IMR-90 (cell line): ENCODE measurements at regions not wholly inside any gene's neighbourhood (a gene's known extent, or its start where the extent isn't known, plus 50 kb on each side); places are given as distances from the start of the nearest gene placed in this dataset.

Experiments
- ATAC-seq: fragments of 200-7000 bp; cut with Tn5 transposase; 2 replicates; pipeline ENCODE4 v1.9.1; 2020; ENCODE audit warnings: low read depth, mild to moderate bottlenecking, moderate library complexity
- BruUV-seq: library from RNA; stranded (reverse); fragments of 400-500 nt; replicated peaks from 2 replicates; lab custom pipeline; 2021; lab: Mats Ljungman, UMichigan
- CTCF ChIA-PET: fragments of 300-600 bp; formaldehyde crosslinking; extraction: SDS; loops from one replicate; lab custom pipeline; 2021; ENCODE audit warnings: antibody characterized with exemption; lab: Yijun Ruan, JAX
- POLR2A ChIA-PET: fragments of 300-600 bp; sonication (Branson Sonifier 250); formaldehyde crosslinking; loops from one replicate; lab custom pipeline; 2022; ENCODE audit warnings: antibody characterized with exemption; ENCODE audit not compliant: unreplicated experiment; lab: Charles Lee
- DNase-seq: peaks from one replicate; pipeline ENCODE4 v3.0.0; 2013
- H2AFZ ChIP-seq: replicated peaks from 2 replicates; pipeline ENCODE3; 2013; ENCODE audit warnings: low read length, mild to moderate bottlenecking; ENCODE audit not compliant: poor library complexity
- H2AK5ac ChIP-seq: 2 replicates; pipeline ENCODE4 v1.6.1; 2013; ENCODE audit warnings: low read depth, low read length, inconsistent platforms
- H2AK9ac ChIP-seq: replicated peaks from 2 replicates; pipeline ENCODE3; 2013; ENCODE audit warnings: mild to moderate bottlenecking, low read depth, low read length, moderate library complexity; ENCODE audit not compliant: poor library complexity
- H2BK120ac ChIP-seq: 2 replicates; pipeline ENCODE4 v1.6.1; 2013; ENCODE audit warnings: low read depth, low read length, inconsistent platforms
- H2BK15ac ChIP-seq: 3 replicates; pipeline ENCODE4 v1.6.1; 2013; ENCODE audit warnings: low read depth, low read length, inconsistent platforms
- H2BK20ac ChIP-seq: 2 replicates; pipeline ENCODE4 v1.6.1; 2013; ENCODE audit warnings: low read depth, mild to moderate bottlenecking, inconsistent platforms, low read length, moderate library complexity
- H2BK5ac ChIP-seq: 2 replicates; pipeline ENCODE4 v1.6.1; 2013; ENCODE audit warnings: mild to moderate bottlenecking, low read depth, low read length, inconsistent platforms; ENCODE audit not compliant: poor library complexity, severe bottlenecking
- H3K14ac ChIP-seq: replicated peaks from 2 replicates; pipeline ENCODE4 v1.6.1; 2013; ENCODE audit warnings: low read depth, low read length, inconsistent platforms
- H3K18ac ChIP-seq: 2 replicates; pipeline ENCODE4 v1.6.1; 2013; ENCODE audit warnings: low read depth, low read length, control low read depth
- H3K23ac ChIP-seq: 2 replicates; pipeline ENCODE4 v1.6.1; 2013; ENCODE audit warnings: low read depth, low read length, inconsistent platforms
- H3K27ac ChIP-seq: 2 replicates; pipeline ENCODE4 v1.5.1; 2013; ENCODE audit warnings: mild to moderate bottlenecking, control low read depth, low read length; ENCODE audit not compliant: insufficient read depth
- H3K27me3 ChIP-seq: 2 replicates; pipeline ENCODE4 v1.6.1; 2013; ENCODE audit warnings: low read length; ENCODE audit not compliant: control insufficient read depth, insufficient read depth
- H3K36me3 ChIP-seq: 2 replicates; pipeline ENCODE4 v1.6.1; 2013; ENCODE audit warnings: low read length, mixed read lengths; ENCODE audit not compliant: control insufficient read depth, insufficient read depth
- H3K4ac ChIP-seq: 2 replicates; pipeline ENCODE4 v1.6.1; 2013; ENCODE audit warnings: low read depth, low read length, inconsistent platforms
- H3K4me1 ChIP-seq: 2 replicates; pipeline ENCODE4 v1.6.1; 2013; ENCODE audit warnings: low read length, mixed read lengths; ENCODE audit not compliant: control insufficient read depth, insufficient read depth
- H3K4me2 ChIP-seq: 2 replicates; pipeline ENCODE4 v1.6.1; 2013; ENCODE audit warnings: low read depth, mild to moderate bottlenecking, control low read depth, low read length, moderate library complexity
- H3K4me3 ChIP-seq: 2 replicates; pipeline ENCODE4 v1.5.1; 2013; ENCODE audit warnings: low read depth, mild to moderate bottlenecking, control low read depth, low read length, moderate library complexity; ENCODE audit not compliant: insufficient read depth
- H3K56ac ChIP-seq: 2 replicates; pipeline ENCODE4 v1.6.1; 2013; ENCODE audit warnings: low read length, inconsistent platforms; ENCODE audit not compliant: insufficient read depth; ENCODE audit errors: extremely low read depth
- H3K79me1 ChIP-seq, 2 experiments: 2 replicates each; pipeline ENCODE4 v1.6.1; 2013; ENCODE audit warnings: low read length in 2 of 2, inconsistent platforms in 1 of 2, low read depth in 1 of 2
- H3K9ac ChIP-seq: 2 replicates; pipeline ENCODE4 v1.6.1; 2013; ENCODE audit warnings: low read depth, low read length, control low read depth
- H3K9me1 ChIP-seq: 2 replicates; pipeline ENCODE4 v1.6.1; 2013; ENCODE audit warnings: low read length, inconsistent platforms; ENCODE audit not compliant: insufficient read depth
- H3K9me3 ChIP-seq: 2 replicates; pipeline ENCODE4 v1.6.1; 2013; ENCODE audit warnings: low read length; ENCODE audit not compliant: control insufficient read depth, insufficient read depth
- H4K20me1 ChIP-seq: 2 replicates; pipeline ENCODE4 v1.6.1; 2013; ENCODE audit warnings: low read length, inconsistent platforms; ENCODE audit not compliant: insufficient read depth
- H4K5ac ChIP-seq: 2 replicates; pipeline ENCODE4 v1.6.1; 2013; ENCODE audit warnings: mild to moderate bottlenecking, low read depth, low read length, control low read depth
- H4K8ac ChIP-seq, 2 experiments: 2 replicates each; pipeline ENCODE4 v1.6.1; 2013; ENCODE audit warnings: low read depth in 2 of 2, low read length in 2 of 2, control low read depth in 1 of 2, inconsistent platforms in 1 of 2
- H4K91ac ChIP-seq: 2 replicates; pipeline ENCODE4 v1.6.1; 2013; ENCODE audit warnings: low read depth, low read length, inconsistent platforms; ENCODE audit not compliant: insufficient read depth
- BHLHE40 ChIP-seq: fragments of 150-350 bp; IDR thresholded peaks from 2 replicates; pipeline ENCODE4 v1.6.1; 2016; ENCODE audit warnings: mild to moderate bottlenecking, low read depth, low read length
- CEBPB ChIP-seq: IDR thresholded peaks from 2 replicates; pipeline ENCODE4 v1.6.1; 2012; ENCODE audit warnings: low read depth, low read length, improper control_type of control experiment
- FOS ChIP-seq: fragments of 150-350 bp; IDR thresholded peaks from 2 replicates; pipeline ENCODE4 v1.6.1; 2016; ENCODE audit warnings: low read depth, low read length
- MAFK ChIP-seq: IDR thresholded peaks from 2 replicates; pipeline ENCODE4 v1.6.1; 2012; ENCODE audit warnings: low read depth, low read length, improper control_type of control experiment
- POLR2A ChIP-seq: IDR thresholded peaks from 2 replicates; pipeline ENCODE4 v1.6.1; 2012; ENCODE audit warnings: mild to moderate bottlenecking, low read depth, low read length
- RAD21 ChIP-seq: IDR thresholded peaks from 2 replicates; pipeline ENCODE4 v1.6.1; 2012; ENCODE audit warnings: low read length, improper control_type of control experiment
- RFX5 ChIP-seq: IDR thresholded peaks from 2 replicates; pipeline ENCODE4 v1.8.0; 2012; ENCODE audit warnings: low read depth, mild to moderate bottlenecking, low read length, moderate library complexity
- WGBS, 2 experiments: methylation state at CpG; one replicate each; pipeline versions ENCODE4 v1.1.5 to v1.1.7; 2013; ENCODE audit warnings: missing lambda C conversion rate in 2 of 2; ENCODE audit not compliant: insufficient read length in 1 of 2; ENCODE audit errors: extremely low coverage in 2 of 2; 5-methylcytosine and 5-hydroxymethylcytosine counted together
- dilution Hi-C: fragments of 300-500 bp; cut with HindIII; formaldehyde crosslinking; loops from one replicate; pipeline ENCODE4 v1.14.3; 2018; ENCODE audit warnings: low sequenced_read_pairs; ENCODE audit not compliant: unreplicated experiment
- in situ Hi-C: fragments of 300-500 bp; cut with MboI; formaldehyde crosslinking; loops from 3 replicates; pipeline ENCODE4 v1.14.3; 2019; ENCODE audit warnings: low sequenced_read_pairs, inconsistent platforms, mixed read lengths
- intact Hi-C: fragments of 100-400 bp; cut with micrococcal nuclease; formaldehyde crosslinking; loops from 2 replicates; pipeline ENCODE4 v1.10.0; 2022

DNA sequence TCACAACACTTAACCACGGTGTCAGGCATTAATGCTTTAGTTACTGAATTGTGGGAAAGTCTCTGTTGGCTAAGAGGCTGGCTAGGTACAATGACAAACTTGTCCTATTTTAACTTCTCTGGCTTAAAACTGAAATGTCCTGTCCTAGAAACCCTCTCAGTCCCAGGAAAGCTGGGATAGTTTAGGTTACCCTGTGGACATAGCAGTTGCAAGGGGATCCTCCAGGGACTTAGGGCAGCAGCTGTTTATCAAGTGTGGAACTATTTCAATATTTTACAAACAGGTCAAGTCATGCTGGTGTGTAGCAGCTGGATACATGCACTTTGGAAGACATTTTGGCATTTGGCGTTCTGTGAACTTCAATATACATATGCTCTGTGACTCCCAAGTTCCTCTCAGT lies 95.0 kb upstream of the ARRDC3 start:
- Histone ChIP-seq H4K5ac (no peak overlapping the region), H3K23ac (no peak overlapping the region), H2BK15ac (no peak overlapping the region), H4K91ac (no peak overlapping the region), H2AFZ (no peak overlapping the region), H3K4me1 (no peaks in the 10 kb centered on the region), H2BK120ac (no peak overlapping the region), H2BK5ac (no peak overlapping the region), H3K18ac (no peak overlapping the region), H3K4me3 (no peak overlapping the region), H3K4me2 (no peak overlapping the region), H2AK5ac (no peak overlapping the region), H3K27ac (no peak overlapping the region), H3K56ac (no peak overlapping the region), H4K8ac (no peak overlapping the region), H3K27me3 (no peaks in the 10 kb centered on the region), H2BK20ac (no peak overlapping the region), H3K9me1 (no peaks in the 10 kb centered on the region), H4K20me1 (no peaks in the 10 kb centered on the region), H3K9ac (no peak overlapping the region), H3K14ac (no peak overlapping the region), H3K9me3 (no peaks in the 10 kb centered on the region), H3K4ac (no peak overlapping the region), H2AK9ac (no peak overlapping the region), H3K36me3 (no peaks in the 10 kb centered on the region), H3K79me1 (no peaks in the 10 kb centered on the region)
- TF ChIP-seq RAD21 = no peak
- no peak for TF ChIP-seq MAFK
- TF ChIP-seq POLR2A = no peak
- TF ChIP-seq CEBPB = no peak
- no peak for TF ChIP-seq FOS
- TF ChIP-seq BHLHE40 = no peak
- TF ChIP-seq RFX5 = no peak
- intact Hi-C loops (no loop called here), in situ Hi-C loops (no loop called here), dilution Hi-C loops (no loop called here)
- no peak for ATAC-seq
- BruUV-seq = no TSS peak
- no CpG with 5 or more reads among the region's 2 CpGs for WGBS, 2 experiments
- POLR2A ChIA-PET = no interaction called here
- CTCF ChIA-PET = no interaction called here
- DNase-seq = no peak
